ENCODE measurements at regions not wholly inside any gene's neighbourhood (a gene's known extent, or its start where the extent isn't known, plus 50 kb on each side); places are given as distances from the start of the nearest gene placed in this dataset.

DNA sequence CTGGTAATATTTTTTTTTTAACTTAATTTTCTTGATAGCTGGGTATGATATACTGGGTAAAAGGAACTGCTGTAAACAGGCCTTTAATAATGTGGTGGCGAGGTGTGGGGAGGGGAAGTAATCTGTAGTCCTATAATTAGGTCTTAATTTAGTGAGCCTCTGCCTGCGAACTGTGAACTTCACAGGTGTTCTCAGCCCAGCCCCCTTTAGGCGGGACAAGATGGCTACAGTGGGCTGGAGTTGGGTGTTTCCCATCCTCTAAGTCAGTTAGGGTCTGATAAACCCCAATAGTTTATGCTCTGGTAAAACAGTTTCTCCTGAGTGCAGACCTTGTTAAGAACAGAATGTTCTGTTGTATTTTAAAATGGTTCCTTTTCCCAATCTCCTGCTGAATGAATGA lies 97.6 kb upstream of the SERP2 start:
- FAIRE-seq = no peak

DNA sequence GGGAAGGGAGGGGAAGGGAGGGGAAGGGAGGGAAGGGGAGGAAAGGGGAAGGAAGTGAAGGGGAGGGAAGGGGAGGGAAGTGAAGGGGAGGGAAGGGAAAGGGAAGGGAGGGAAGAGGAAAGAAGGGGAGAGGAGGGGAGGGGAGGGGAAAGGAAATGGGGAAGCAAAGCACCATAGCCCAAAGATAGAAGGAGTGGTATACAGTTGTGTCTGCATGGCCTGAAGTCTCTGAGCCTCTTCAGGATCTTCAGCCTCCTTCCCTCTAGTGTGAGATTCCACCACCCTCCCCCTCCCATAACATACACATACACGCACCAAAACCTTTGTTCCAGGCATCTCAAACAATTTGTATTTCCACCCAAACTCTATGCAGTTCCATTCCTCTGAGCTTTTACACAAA lies 96.2 kb upstream of the SERP2 start:
- TF ChIP-seq, protein P1, sequence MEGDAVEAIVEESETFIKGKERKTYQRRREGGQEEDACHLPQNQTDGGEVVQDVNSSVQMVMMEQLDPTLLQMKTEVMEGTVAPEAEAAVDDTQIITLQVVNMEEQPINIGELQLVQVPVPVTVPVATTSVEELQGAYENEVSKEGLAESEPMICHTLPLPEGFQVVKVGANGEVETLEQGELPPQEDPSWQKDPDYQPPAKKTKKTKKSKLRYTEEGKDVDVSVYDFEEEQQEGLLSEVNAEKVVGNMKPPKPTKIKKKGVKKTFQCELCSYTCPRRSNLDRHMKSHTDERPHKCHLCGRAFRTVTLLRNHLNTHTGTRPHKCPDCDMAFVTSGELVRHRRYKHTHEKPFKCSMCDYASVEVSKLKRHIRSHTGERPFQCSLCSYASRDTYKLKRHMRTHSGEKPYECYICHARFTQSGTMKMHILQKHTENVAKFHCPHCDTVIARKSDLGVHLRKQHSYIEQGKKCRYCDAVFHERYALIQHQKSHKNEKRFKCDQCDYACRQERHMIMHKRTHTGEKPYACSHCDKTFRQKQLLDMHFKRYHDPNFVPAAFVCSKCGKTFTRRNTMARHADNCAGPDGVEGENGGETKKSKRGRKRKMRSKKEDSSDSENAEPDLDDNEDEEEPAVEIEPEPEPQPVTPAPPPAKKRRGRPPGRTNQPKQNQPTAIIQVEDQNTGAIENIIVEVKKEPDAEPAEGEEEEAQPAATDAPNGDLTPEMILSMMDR (IDR thresholded peaks at IDR 0.05; ENCODE audit: insufficient read depth, low read length, severe bottlenecking) = no peak
- DNase-seq (ENCODE audit: low read depth) = no peak
- Histone ChIP-seq H3K4me3 (ENCODE audit: low read depth, low read length) (no peak overlapping the region), H3K27me3 (ENCODE audit: control insufficient read depth, insufficient read depth, low read length) (no peaks in the 10 kb centered on the region), H3K36me3 (ENCODE audit: control insufficient read depth, insufficient read depth, low read length) (no peaks in the 10 kb centered on the region)
- peak; percentile 36 for FAIRE-seq

More for the DNA sequence above, 97.6 kb upstream of the SERP2 start:
- TF ChIP-seq, protein P1 (IDR thresholded peaks at IDR 0.05; ENCODE audit: insufficient read depth, low read length, severe bottlenecking) = no peak
- DNase-seq (ENCODE audit: low read depth) = no peak
- Histone ChIP-seq H3K27me3 (ENCODE audit: control insufficient read depth, insufficient read depth, low read length) (no peaks in the 10 kb centered on the region), H3K4me3 (ENCODE audit: low read depth, low read length) (no peak overlapping the region), H3K36me3 (ENCODE audit: control insufficient read depth, insufficient read depth, low read length) (no peaks in the 10 kb centered on the region)

DNA sequence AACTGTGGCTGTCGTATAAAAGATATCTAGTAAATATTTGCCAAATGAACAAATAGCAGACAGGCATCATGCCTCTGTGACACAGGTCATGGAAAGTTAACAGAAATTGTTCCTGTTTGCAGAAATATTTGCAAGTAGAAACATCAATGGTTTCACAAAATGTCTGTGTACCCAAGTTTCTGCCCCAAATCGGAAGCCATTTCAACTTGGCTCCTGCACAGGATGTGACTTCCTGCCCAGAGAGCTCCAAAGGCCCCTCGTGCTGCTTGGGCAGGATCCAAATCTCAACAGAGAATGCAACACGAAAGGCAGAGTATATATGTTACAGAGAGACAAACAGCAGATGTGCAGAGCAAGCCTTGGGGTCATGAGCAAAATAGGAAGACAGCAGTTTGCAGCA lies 95.5 kb upstream of the SERP2 start:
- TF ChIP-seq, protein P1 (IDR thresholded peaks at IDR 0.05; ENCODE audit: insufficient read depth, low read length, severe bottlenecking) = no peak
- no peak for FAIRE-seq
- no peaks in the 10 kb centered on the region for H3K27me3 ChIP-seq (ENCODE audit: control insufficient read depth, insufficient read depth, low read length)
- H3K36me3 ChIP-seq (ENCODE audit: control insufficient read depth, insufficient read depth, low read length) = no peaks in the 10 kb centered on the region
- no peak overlapping the region for H3K4me3 ChIP-seq (ENCODE audit: low read depth, low read length)
- DNase-seq (ENCODE audit: low read depth) = no peak

DNA sequence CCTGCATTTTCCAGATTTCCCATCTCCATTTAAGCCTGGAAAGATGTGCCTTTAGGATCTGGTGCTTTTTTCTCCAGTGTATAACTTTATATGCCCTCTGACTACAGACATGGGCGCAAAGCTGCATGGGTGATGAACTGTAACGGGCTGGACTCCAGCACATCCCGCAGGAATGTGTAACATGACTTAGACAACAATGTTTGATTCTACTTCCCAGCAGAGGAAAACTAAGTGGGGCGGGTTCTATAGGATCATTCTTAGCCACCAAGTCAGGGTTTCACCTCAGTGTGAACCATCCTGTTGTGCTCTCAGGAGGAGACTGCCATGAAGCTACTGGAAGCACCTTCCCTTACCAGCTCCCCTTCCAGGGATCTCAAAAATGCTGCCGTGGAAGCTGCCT lies 93.2 kb upstream of the SERP2 start:
- DNase-seq (ENCODE audit: low read depth) (peak; percentile 47), FAIRE-seq (no peak)
- TF ChIP-seq, protein P1 (IDR thresholded peaks at IDR 0.05; ENCODE audit: insufficient read depth, low read length, severe bottlenecking) = no peak
- Histone ChIP-seq H3K27me3 (ENCODE audit: control insufficient read depth, insufficient read depth, low read length) (no peaks in the 10 kb centered on the region), H3K4me3 (ENCODE audit: low read depth, low read length) (no peak overlapping the region), H3K36me3 (ENCODE audit: control insufficient read depth, insufficient read depth, low read length) (no peaks in the 10 kb centered on the region)

DNA sequence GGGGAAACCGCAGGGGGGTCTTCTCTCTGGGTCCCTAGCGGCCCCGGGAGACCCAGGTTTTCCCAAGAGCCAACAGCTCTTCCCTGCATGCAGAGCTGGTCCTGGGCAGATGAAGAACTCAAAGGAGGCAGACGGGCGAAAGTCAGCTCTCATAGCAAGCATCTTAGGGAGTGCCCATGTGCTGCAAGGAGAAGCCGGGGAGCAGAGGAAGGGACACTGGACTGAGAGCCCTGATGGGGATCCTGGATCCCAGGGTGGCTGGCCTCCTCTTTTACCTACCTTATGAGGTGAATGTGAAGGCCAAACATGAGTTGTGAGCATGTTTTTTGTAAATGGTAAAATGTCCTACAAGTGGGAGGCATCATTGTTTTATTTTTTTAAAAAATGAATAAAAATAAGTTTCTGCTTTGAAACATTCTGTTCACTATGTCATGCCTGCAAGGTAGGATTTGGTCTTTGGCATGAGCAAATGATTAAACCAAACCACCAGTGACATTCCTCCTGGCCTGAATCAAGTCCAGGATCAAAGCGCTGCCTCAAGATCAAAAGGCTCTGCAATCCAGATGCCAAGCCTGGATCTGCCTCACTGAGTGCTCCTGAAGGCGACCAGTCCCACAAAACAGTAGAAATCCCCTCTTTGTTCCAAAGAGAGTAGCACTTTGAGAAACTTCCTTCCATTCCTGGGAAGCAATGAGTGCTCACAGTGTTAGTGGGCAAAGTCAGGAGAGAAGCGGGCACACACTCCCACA lies 92.2 kb upstream of the SERP2 start:
- FAIRE-seq (no peak), DNase-seq (ENCODE audit: low read depth) (no peak)
- no peaks in the 10 kb centered on the region for H3K27me3 ChIP-seq (ENCODE audit: control insufficient read depth, insufficient read depth, low read length)
- TF ChIP-seq, protein P1 (IDR thresholded peaks at IDR 0.05; ENCODE audit: insufficient read depth, low read length, severe bottlenecking) = no peak
- no peaks in the 10 kb centered on the region for H3K36me3 ChIP-seq (ENCODE audit: control insufficient read depth, insufficient read depth, low read length)
- H3K4me3 ChIP-seq (ENCODE audit: low read depth, low read length) = no peak overlapping the region

DNA sequence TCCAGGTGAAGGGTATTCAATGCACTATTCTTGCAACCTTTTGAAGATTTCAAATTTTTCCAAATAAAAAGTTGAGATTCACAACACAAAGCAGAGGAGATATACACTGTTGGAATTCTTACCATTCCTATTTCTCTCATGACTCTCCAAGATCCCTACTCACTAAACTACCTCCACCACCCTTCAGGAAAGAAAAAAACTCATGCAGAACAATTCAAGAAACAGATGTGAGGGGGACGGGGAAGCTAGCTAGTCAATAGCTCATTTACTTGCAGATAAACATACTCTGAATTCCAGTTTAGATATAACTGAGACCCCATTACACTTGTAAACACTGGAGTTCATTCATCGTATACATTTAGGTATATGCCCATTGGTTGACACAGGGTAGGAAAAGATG lies 90.0 kb upstream of the SERP2 start:
- TF ChIP-seq, protein P1 (IDR thresholded peaks at IDR 0.05; ENCODE audit: insufficient read depth, low read length, severe bottlenecking) = no peak

More for the DNA sequence above, 90.0 kb upstream of the SERP2 start:
- FAIRE-seq (no peak), DNase-seq (ENCODE audit: low read depth) (no peak)
- H3K4me3 ChIP-seq (ENCODE audit: low read depth, low read length) = no peak overlapping the region
- H3K27me3 ChIP-seq (ENCODE audit: control insufficient read depth, insufficient read depth, low read length) = no peaks in the 10 kb centered on the region
- H3K36me3 ChIP-seq (ENCODE audit: control insufficient read depth, insufficient read depth, low read length) = no peaks in the 10 kb centered on the region

Measured in bronchial epithelial cell (primary cell).